ENCODE measurements at regions not wholly inside any gene's neighbourhood (a gene's known extent, or its start where the extent isn't known, plus 50 kb on each side); places are given as distances from the start of the nearest gene placed in this dataset.

GRCh38 chr5:124909734-124910133 lies 163.3 kb upstream of the ZNF608 start:
- ATAC-seq (no peak), FAIRE-seq (no peak), DNase-seq (ENCODE audit: low read depth in 1 of 2, low spot score in 1 of 2) (no peak)
- Histone ChIP-seq H3K4me3 (no peak overlapping the region), H3K4me2 (no peak overlapping the region), H3K4me1 (peaks cover 17% of the 10 kb centered on the region), H3K9me3 (no peaks in the 10 kb centered on the region), H3K27ac (no peak overlapping the region)
- POLR2A ChIA-PET: no interaction called here
- TF ChIP-seq HOXB5 (CRISPR knock-in tag; IDR thresholded peaks at IDR 0.05): no peak
- no peak for TF ChIP-seq ELK1 (IDR thresholded peaks at IDR 0.05; ENCODE audit: low read depth, low read length)
- no peak for TF ChIP-seq JUNB (IDR thresholded peaks at IDR 0.05)
- TF ChIP-seq MAX (IDR thresholded peaks at IDR 0.05): no peak
- TF ChIP-seq NFE2L2 (conservative IDR thresholded peaks at IDR 0.05; ENCODE audit: low read length): no peak
- no peak for TF ChIP-seq ZNF302 (CRISPR knock-in tag; IDR thresholded peaks at IDR 0.05)
- no peak for TF ChIP-seq POLR2A (IDR thresholded peaks at IDR 0.05; ENCODE audit: low read length)
- TF ChIP-seq PBX3 (IDR thresholded peaks at IDR 0.05): no peak
- no peak for TF ChIP-seq SMC3 (IDR thresholded peaks at IDR 0.05)
- TF ChIP-seq FOSB (CRISPR knock-in tag; IDR thresholded peaks at IDR 0.05): no peak
- TF ChIP-seq RCOR1 (IDR thresholded peaks at IDR 0.05; ENCODE audit: low read depth, low read length): no peak
- TF ChIP-seq ESRRA (IDR thresholded peaks at IDR 0.05; ENCODE audit: borderline replicate concordance, low read length): no peak
- CTCF ChIA-PET: interaction anchor here (0.9 kb wide), 1 partner anchor 19 kb away, joined by 3 read pairs; no protein-coding TSS in a partner anchor
- 63% methylated on average over 5 of the region's 5 CpGs for WGBS (ENCODE audit: missing lambda C conversion rate)

- CTCF ChIA-PET: no interaction called here
- Histone ChIP-seq H3K4me1 (peaks cover 17% of the 10 kb centered on the region), H3K4me2 (no peak overlapping the region), H3K27ac (no peak overlapping the region), H3K4me3 (no peak overlapping the region), H3K9me3 (no peaks in the 10 kb centered on the region)
- FAIRE-seq: no peak
- no peak for ATAC-seq
- DNase-seq (ENCODE audit: low read depth in 1 of 2, low spot score in 1 of 2): no peak
- 71% methylated on average over 3 of the region's 3 CpGs for WGBS (ENCODE audit: missing lambda C conversion rate)
- no peak for TF ChIP-seq CBX2 (IDR thresholded peaks at IDR 0.05; ENCODE audit: borderline replicate concordance, low read depth)
- POLR2A ChIA-PET: no interaction called here
Observed at GRCh38 chr5:124910354-124911016, 164.0 kb upstream of the ZNF608 start.

GRCh38 chr5:124912638-124913328 lies 166.3 kb upstream of the ZNF608 start:
- no peak for ATAC-seq
- TF ChIP-seq RFX5 (IDR thresholded peaks at IDR 0.05) (no peak), BCL3 (IDR thresholded peaks at IDR 0.05) (no peak), CBX2 (IDR thresholded peaks at IDR 0.05; ENCODE audit: borderline replicate concordance, low read depth) (no peak), CEBPB (IDR thresholded peaks at IDR 0.05) (no peak), ELK1 (IDR thresholded peaks at IDR 0.05; ENCODE audit: low read depth, low read length) (no peak), RNF2 (IDR thresholded peaks at IDR 0.05; ENCODE audit: borderline replicate concordance, low read depth) (no peak), ZC3H11A (IDR thresholded peaks at IDR 0.05) (no peak)

More at GRCh38 chr5:124912638-124913328, 166.3 kb upstream of the ZNF608 start:
- 77% methylated on average over 19 of the region's 20 CpGs for WGBS (ENCODE audit: missing lambda C conversion rate)
- POLR2A ChIA-PET: no interaction called here
- CTCF ChIA-PET: interaction anchor here (0.6 to 1.2 kb wide), 2 partner anchors 10 to 33 kb away, joined by 3 to 5 read pairs; no protein-coding TSS in a partner anchor
- H3K9me3 ChIP-seq: no peaks in the 10 kb centered on the region
- H3K4me3 ChIP-seq: no peak overlapping the region
- DNase-seq (ENCODE audit: low read depth in 1 of 2, low spot score in 1 of 2) (no peak), FAIRE-seq (no peak)
- no peak overlapping the region for H3K4me2 ChIP-seq
- H3K4me1 ChIP-seq: peaks cover 8% of the 10 kb centered on the region
- no peak overlapping the region for H3K27ac ChIP-seq
